H1 (cell line): ENCODE measurements at regions not wholly inside any gene's neighbourhood (a gene's known extent, or its start where the extent isn't known, plus 50 kb on each side); places are given as distances from the start of the nearest gene placed in this dataset.

Experiments used
- CTCF ChIA-PET: fragments of 300-600 bp; sonication (Branson Sonifier 250); formaldehyde crosslinking; loops from one replicate; lab custom pipeline; 2021; ENCODE audit not compliant: partially characterized antibody; lab: Charles Lee
- POLR2A ChIA-PET: fragments of 300-600 bp; sonication (Branson Sonifier 250); formaldehyde crosslinking; loops from one replicate; lab custom pipeline; 2021; ENCODE audit warnings: inconsistent platforms; ENCODE audit not compliant: partially characterized antibody; lab: Charles Lee
- DNase-seq, 2 experiments: peaks; one replicate each; pipeline versions ENCODE4 v3.0.0 to v3.0.0-alpha.2; 2010 to 2022; ENCODE audit warnings: low spot score in 2 of 2, low read depth in 1 of 2, mixed read lengths in 1 of 2
- FAIRE-seq: peaks from 2 replicates; lab custom pipeline; 2011; peaks lifted over from hg19 to GRCh38; lab: Jason Lieb, UNC
- H2AFZ ChIP-seq: 2 replicates; pipeline ENCODE4 v1.8.1; 2012; ENCODE audit warnings: low read length, inconsistent platforms
- H2AK5ac ChIP-seq: 2 replicates; pipeline ENCODE4 v1.6.1; 2013; ENCODE audit warnings: low read depth, low read length
- H2BK120ac ChIP-seq: replicated peaks from 2 replicates; pipeline ENCODE3; 2013; ENCODE audit warnings: low read depth, low read length, inconsistent platforms
- H2BK12ac ChIP-seq: 2 replicates; pipeline ENCODE4 v1.6.1; 2013; ENCODE audit warnings: low read depth, low read length
- H2BK15ac ChIP-seq: 2 replicates; pipeline ENCODE4 v1.6.1; 2013; ENCODE audit warnings: low read length
- H2BK20ac ChIP-seq: 2 replicates; pipeline ENCODE4 v1.6.1; 2013; ENCODE audit warnings: low read length
- H2BK5ac ChIP-seq: 2 replicates; pipeline ENCODE4 v1.6.1; 2013; ENCODE audit warnings: low read depth, low read length
- H3K14ac ChIP-seq: 2 replicates; pipeline ENCODE4 v1.6.1; 2013; ENCODE audit warnings: inconsistent platforms; ENCODE audit not compliant: insufficient read length
- H3K18ac ChIP-seq: 2 replicates; pipeline ENCODE4 v1.6.1; 2013; ENCODE audit warnings: low read length; ENCODE audit errors: extremely low read depth
- H3K23ac ChIP-seq: 2 replicates; pipeline ENCODE4 v1.6.1; 2013; ENCODE audit warnings: inconsistent platforms; ENCODE audit not compliant: insufficient read length
- H3K23me2 ChIP-seq: 2 replicates; pipeline ENCODE4 v1.6.1; 2013; ENCODE audit warnings: low read depth, low read length
- H3K27ac ChIP-seq: 2 replicates; pipeline ENCODE4 v1.6.1; 2011; ENCODE audit warnings: low read depth, low read length, inconsistent platforms
- H3K27me3 ChIP-seq, 4 experiments: replicated peaks in 1 of 4; 1 replicate in 1 of 4; 2 replicates in 3 of 4; pipeline versions ENCODE4 v1.6.1 to v1.8.1; 2011 to 2013; ENCODE audit warnings: low read length in 3 of 4, mild to moderate bottlenecking in 3 of 4, inconsistent platforms in 2 of 4, mixed read lengths in 2 of 4, moderate library complexity in 1 of 4; ENCODE audit not compliant: control insufficient read depth in 3 of 4, insufficient read depth in 3 of 4; ENCODE audit errors: extremely low read depth in 1 of 4
- H3K36me3 ChIP-seq, 4 experiments: 2 replicates each; pipeline versions ENCODE4 v1.6.1 to v1.8.1; 2011 to 2013; ENCODE audit warnings: mild to moderate bottlenecking in 4 of 4, low read length in 3 of 4, moderate library complexity in 2 of 4, control low read depth in 1 of 4, inconsistent platforms in 1 of 4; ENCODE audit not compliant: insufficient read depth in 4 of 4, control insufficient read depth in 2 of 4
- H3K4ac ChIP-seq: replicated peaks from 2 replicates; pipeline ENCODE3; 2013; ENCODE audit warnings: low read length, low read depth, mixed read lengths, inconsistent platforms; ENCODE audit not compliant: insufficient read length
- H3K4me1 ChIP-seq, 4 experiments: replicated peaks in 1 of 4; 1 replicate in 1 of 4; 2 replicates in 3 of 4; pipeline versions ENCODE4 v1.6.1 to v1.8.1; 2011 to 2013; ENCODE audit warnings: low read length in 3 of 4, inconsistent platforms in 2 of 4, mixed read lengths in 1 of 4; ENCODE audit not compliant: insufficient read depth in 4 of 4, control insufficient read depth in 3 of 4
- H3K4me2 ChIP-seq, 2 experiments: 2 replicates each; pipeline versions ENCODE4 v1.6.1 to v1.8.1; 2011 to 2013; ENCODE audit warnings: low read depth in 2 of 2, low read length in 2 of 2, control low read depth in 1 of 2, inconsistent platforms in 1 of 2, mild to moderate bottlenecking in 1 of 2; ENCODE audit not compliant: insufficient read depth in 1 of 2
- H3K4me3 ChIP-seq, 4 experiments: fragments of 200-600, 300-600 bp in 1 of 4; sonication (generic), shearing (Covaris generic), sonication (Bioruptor Twin) in 1 of 4; 2 replicates each; pipeline versions ENCODE4 v1.5.1 to v1.8.1; 2011 to 2016; ENCODE audit warnings: low read length in 4 of 4, low read depth in 3 of 4, control low read depth in 2 of 4, inconsistent platforms in 2 of 4, mild to moderate bottlenecking in 2 of 4, mixed read lengths in 1 of 4, moderate library complexity in 1 of 4; ENCODE audit not compliant: insufficient read depth in 2 of 4; ENCODE audit errors: extremely low read depth in 1 of 4
- H3K56ac ChIP-seq: replicated peaks from 2 replicates; pipeline ENCODE3; 2013; ENCODE audit warnings: low read depth, mild to moderate bottlenecking, mixed read lengths, low read length, inconsistent platforms; ENCODE audit not compliant: insufficient read length
- H3K79me1 ChIP-seq: 2 replicates; pipeline ENCODE4 v1.6.1; 2013; ENCODE audit warnings: low read depth, low read length, control low read depth
- H3K79me2 ChIP-seq, 2 experiments: 2 replicates each; pipeline versions ENCODE4 v1.6.1 to v1.8.1; 2012 to 2013; ENCODE audit warnings: low read length in 2 of 2, mild to moderate bottlenecking in 2 of 2, inconsistent platforms in 1 of 2; ENCODE audit not compliant: insufficient read depth in 2 of 2, control insufficient read depth in 1 of 2
- H3K9ac ChIP-seq, 4 experiments: replicated peaks in 1 of 4; 1 replicate in 1 of 4; 2 replicates in 3 of 4; pipeline versions ENCODE4 v1.6.1 to v1.8.1; 2011 to 2013; ENCODE audit warnings: low read depth in 3 of 4, low read length in 3 of 4, control low read depth in 2 of 4, mild to moderate bottlenecking in 2 of 4, moderate library complexity in 2 of 4, inconsistent platforms in 1 of 4; ENCODE audit errors: extremely low read depth in 1 of 4
- H3K9me3 ChIP-seq, 2 experiments: 2 replicates each; pipeline versions ENCODE4 v1.6.1 to v1.8.1; 2012 to 2013; ENCODE audit warnings: mild to moderate bottlenecking in 2 of 2, moderate library complexity in 2 of 2, control low read depth in 1 of 2, inconsistent platforms in 1 of 2, low read depth in 1 of 2, low read length in 1 of 2, mixed read lengths in 1 of 2; ENCODE audit not compliant: insufficient read depth in 2 of 2
- H4K20me1 ChIP-seq, 2 experiments: replicated peaks in 1 of 2; 2 replicates each; pipeline versions ENCODE3 to v1.8.1; 2011 to 2013; ENCODE audit warnings: inconsistent platforms in 2 of 2, low read length in 2 of 2, mild to moderate bottlenecking in 1 of 2; ENCODE audit not compliant: insufficient read depth in 2 of 2, control insufficient read depth in 1 of 2
- H4K5ac ChIP-seq: 2 replicates; pipeline ENCODE4 v1.6.1; 2013; ENCODE audit warnings: low read length, low read depth, mixed read lengths, inconsistent platforms; ENCODE audit not compliant: insufficient read length
- H4K8ac ChIP-seq: 2 replicates; pipeline ENCODE4 v1.8.0; 2013; ENCODE audit warnings: mild to moderate bottlenecking, moderate library complexity, low read length, inconsistent platforms; ENCODE audit not compliant: insufficient read depth; ENCODE audit errors: extremely low read depth
- H4K91ac ChIP-seq: replicated peaks from 2 replicates; pipeline ENCODE3; 2013; ENCODE audit warnings: low read length, mixed read lengths, inconsistent platforms; ENCODE audit not compliant: insufficient read length
- ASH2L ChIP-seq: fragments of 200-600, 300-600 bp; sonication (generic); IDR thresholded peaks from one replicate; pipeline ENCODE4 v1.7.1; 2017; ENCODE audit warnings: low read length
- ATF2 ChIP-seq: IDR thresholded peaks from 2 replicates; pipeline ENCODE4 v1.6.1; 2012; ENCODE audit warnings: low read length, inconsistent platforms
- ATF3 ChIP-seq: IDR thresholded peaks from 2 replicates; pipeline ENCODE4 v1.6.1; 2011; ENCODE audit warnings: low read depth, mild to moderate bottlenecking, low read length; ENCODE audit not compliant: insufficient read depth
- BRCA1 ChIP-seq: IDR thresholded peaks from 2 replicates; pipeline ENCODE4 v1.6.1; 2012; ENCODE audit warnings: low read depth, low read length, improper control_type of control experiment
- FOSL1 ChIP-seq: IDR thresholded peaks from 2 replicates; pipeline ENCODE4 v1.6.1; 2011; ENCODE audit warnings: mild to moderate bottlenecking, low read depth, low read length, moderate library complexity; ENCODE audit not compliant: insufficient read depth
- KDM5A ChIP-seq: fragments of 200-600 bp; IDR thresholded peaks from 2 replicates; pipeline ENCODE4 v1.7.1; 2012; ENCODE audit warnings: mild to moderate bottlenecking, low read length, inconsistent platforms, mixed read lengths
- MAFK ChIP-seq: IDR thresholded peaks from 2 replicates; pipeline ENCODE4 v1.6.1; 2012; ENCODE audit warnings: low read depth, mild to moderate bottlenecking, improper control_type of control experiment, low read length
- MAX ChIP-seq: IDR thresholded peaks from 2 replicates; pipeline ENCODE4 v1.6.1; 2012; ENCODE audit warnings: inconsistent platforms
- NRF1 ChIP-seq: IDR thresholded peaks from 2 replicates; pipeline ENCODE4 v1.6.1; 2011; ENCODE audit warnings: mild to moderate bottlenecking, low read depth, low read length, improper control_type of control experiment
- RBBP5 ChIP-seq: IDR thresholded peaks from 2 replicates; pipeline ENCODE4 v1.7.1; 2012; ENCODE audit warnings: low read depth, mild to moderate bottlenecking, inconsistent platforms, low read length, moderate library complexity, borderline replicate concordance
- SIN3A ChIP-seq, 2 experiments: IDR thresholded peaks in 1 of 2; conservative IDR thresholded peaks in 1 of 2; 2 replicates each; pipeline ENCODE4 v1.6.1; 2011 to 2012; ENCODE audit warnings: low read length in 2 of 2, improper control_type of control experiment in 1 of 2, low read depth in 1 of 2, mild to moderate bottlenecking in 1 of 2
- SUZ12 ChIP-seq: fragments of 200-600 bp; sonication (generic); IDR thresholded peaks from 2 replicates; pipeline ENCODE4 v1.6.1; 2012; ENCODE audit warnings: mild to moderate bottlenecking, inconsistent platforms, low read length, moderate library complexity, mixed read lengths
- TAF7 ChIP-seq: optimal IDR thresholded peaks from 2 replicates; pipeline ENCODE3; 2011; ENCODE audit warnings: low read depth, mild to moderate bottlenecking, inconsistent platforms, low read length, moderate library complexity, borderline replicate concordance
- ZNF274 ChIP-seq: IDR thresholded peaks from 2 replicates; pipeline ENCODE4 v1.7.0; 2012; ENCODE audit warnings: low read length, borderline replicate concordance; ENCODE audit errors: extremely low read depth

- no peak overlapping the region for H3K27ac ChIP-seq
- H3K14ac ChIP-seq, result no peak overlapping the region
- no peak overlapping the region for H2AFZ ChIP-seq
- no peaks in the 10 kb centered on the region for H3K4me1 ChIP-seq
- H3K4me3 ChIP-seq, result no peak overlapping the region
- no peak overlapping the region for H3K4me2 ChIP-seq
- no peak overlapping the region for H3K4ac ChIP-seq
- H2BK12ac ChIP-seq, result no peak overlapping the region
- no peak overlapping the region for H4K8ac ChIP-seq
- no peak overlapping the region for H2BK15ac ChIP-seq
- no peak overlapping the region for H3K9ac ChIP-seq
- H3K18ac ChIP-seq, result no peak overlapping the region
- no peak overlapping the region for H2AK5ac ChIP-seq
- no peak overlapping the region for H3K23ac ChIP-seq
- no peak overlapping the region for H2BK120ac ChIP-seq
- DNase-seq, result no peak
- H3K23me2 ChIP-seq, result no peaks in the 10 kb centered on the region
- ChIA-PET POLR2A (no interaction called here), CTCF (no interaction called here)
- no peak overlapping the region for H4K5ac ChIP-seq
- H4K20me1 ChIP-seq, result no peaks in the 10 kb centered on the region
- H3K56ac ChIP-seq, result no peak overlapping the region
- H3K27me3 ChIP-seq, result no peaks in the 10 kb centered on the region
- H3K79me1 ChIP-seq, result no peaks in the 10 kb centered on the region
- no peak overlapping the region for H2BK5ac ChIP-seq
- H4K91ac ChIP-seq, result no peak overlapping the region
- no peaks in the 10 kb centered on the region for H3K9me3 ChIP-seq
- H3K36me3 ChIP-seq, result no peaks in the 10 kb centered on the region
- no peak for FAIRE-seq
- H3K79me2 ChIP-seq, result no peaks in the 10 kb centered on the region
- H2BK20ac ChIP-seq, result no peak overlapping the region
- TF ChIP-seq SUZ12 (no peak), ASH2L (no peak), MAX (no peak), ZNF274 (no peak), KDM5A (no peak), NRF1 (no peak), FOSL1 (no peak), ATF2 (no peak), MAFK (no peak), BRCA1 (no peak), RBBP5 (no peak), ATF3 (no peak), SIN3A (conservative IDR thresholded peaks at IDR 0.05 in 1 of 2, IDR thresholded peaks at IDR 0.05 in 1 of 2; ENCODE audit: low read depth in 1 of 2, low read length in 2 of 2) (no peak), TAF7 (no peak)
Observed at GRCh38 chr16:60432472-60432871, 1603.8 kb downstream of the CDH8 start.
